ENCODE measurements at regions not wholly inside any gene's neighbourhood (a gene's known extent, or its start where the extent isn't known, plus 50 kb on each side); places are given as distances from the start of the nearest gene placed in this dataset.
"Not testable (repeated sequence)": the region's sequence is repeated elsewhere in the genome, so short reads cannot be mapped to it uniquely, and the experiment has no call there.

DNA sequence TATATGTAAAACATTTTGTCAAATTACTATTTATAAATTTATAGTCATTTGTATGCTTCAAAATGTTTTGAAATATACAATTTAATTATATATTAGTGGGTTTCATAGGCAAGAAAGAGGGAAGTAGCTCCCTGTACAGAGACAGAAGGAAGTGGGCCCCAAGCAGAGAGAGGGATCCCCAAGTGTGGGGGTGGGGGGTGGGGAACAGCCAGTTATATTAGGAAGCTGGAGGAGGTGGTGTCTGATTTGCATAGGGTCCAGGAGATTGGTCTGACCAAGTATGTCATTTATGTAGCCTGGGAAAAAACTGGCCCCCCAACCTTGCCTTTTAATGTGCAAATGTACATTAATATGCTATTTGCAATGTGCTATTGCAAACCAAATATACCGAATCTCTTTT is 76.5 kb upstream of the ZSWIM2 start:
- in situ Hi-C loops (cut with HindIII; ENCODE audit: low pct_unique_long_range_greater_than_20kb, low sequenced_read_pairs): no loop called here
- DNase-seq (ENCODE audit: low read depth): no peak

DNA sequence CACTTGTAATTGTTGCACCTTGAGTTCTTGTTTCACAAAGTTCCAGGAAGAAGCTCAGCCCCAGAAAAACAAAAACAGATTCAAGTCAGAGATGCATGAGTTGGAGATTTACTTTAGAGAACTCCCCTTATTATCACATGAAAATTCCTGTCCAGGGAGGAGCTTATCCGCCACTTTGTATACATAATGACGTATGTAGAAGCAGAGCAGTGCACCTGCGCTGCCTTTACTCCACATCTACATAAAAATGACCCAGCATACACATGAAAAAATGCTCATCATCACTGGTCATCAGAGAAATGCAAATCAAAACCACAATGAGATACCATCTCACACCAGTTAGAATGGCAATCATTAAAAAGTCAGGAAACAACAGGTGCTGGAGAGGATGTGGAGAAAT is 73.3 kb upstream of the ZSWIM2 start:
- in situ Hi-C loops (cut with HindIII; ENCODE audit: low pct_unique_long_range_greater_than_20kb, low sequenced_read_pairs); DNase-seq (ENCODE audit: low read depth): not testable (repeated sequence)

DNA sequence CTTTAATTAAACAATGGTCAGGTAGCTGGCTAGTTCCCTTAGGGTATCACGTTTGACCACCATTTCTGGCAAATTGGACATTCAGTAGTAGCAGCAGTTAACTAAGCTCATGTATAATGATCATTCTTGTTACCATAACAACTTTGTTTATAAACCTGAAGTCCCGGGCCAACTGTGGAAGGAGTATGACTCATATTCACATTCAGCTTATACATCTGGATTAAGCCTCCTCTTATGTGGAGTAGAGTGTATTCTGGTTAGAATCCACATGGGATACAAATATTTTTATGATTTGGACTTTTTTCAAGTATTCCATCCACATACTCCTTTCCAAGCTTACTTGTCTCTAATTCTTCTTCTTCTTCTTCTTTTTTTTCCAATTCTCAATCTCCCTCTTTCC is 70.3 kb upstream of the ZSWIM2 start:
- in situ Hi-C loops (cut with HindIII; ENCODE audit: low pct_unique_long_range_greater_than_20kb, low sequenced_read_pairs): no loop called here
- peak; percentile 26 for DNase-seq (ENCODE audit: low read depth)

DNA sequence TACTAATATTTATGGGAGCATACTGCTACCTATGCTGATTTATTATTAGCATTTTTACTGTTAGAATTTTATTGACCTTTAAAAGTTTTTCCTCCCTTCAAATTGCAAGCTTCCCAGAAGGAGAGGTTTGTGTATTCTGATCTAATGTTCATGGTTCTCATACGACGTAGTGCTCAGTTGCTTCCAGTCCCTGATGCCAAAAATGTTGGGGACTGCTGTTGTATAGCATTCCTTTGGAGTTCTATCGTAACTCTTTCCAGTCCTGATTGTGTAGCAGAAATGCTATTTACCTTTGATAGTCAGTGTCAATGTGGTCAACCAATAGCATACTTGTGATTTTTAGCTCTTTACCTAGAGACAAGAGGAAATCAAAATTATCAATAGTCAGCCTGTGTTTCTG is 69.5 kb upstream of the ZSWIM2 start:
- no peak for DNase-seq (ENCODE audit: low read depth)
- in situ Hi-C loops (cut with HindIII; ENCODE audit: low pct_unique_long_range_greater_than_20kb, low sequenced_read_pairs): no loop called here

DNA sequence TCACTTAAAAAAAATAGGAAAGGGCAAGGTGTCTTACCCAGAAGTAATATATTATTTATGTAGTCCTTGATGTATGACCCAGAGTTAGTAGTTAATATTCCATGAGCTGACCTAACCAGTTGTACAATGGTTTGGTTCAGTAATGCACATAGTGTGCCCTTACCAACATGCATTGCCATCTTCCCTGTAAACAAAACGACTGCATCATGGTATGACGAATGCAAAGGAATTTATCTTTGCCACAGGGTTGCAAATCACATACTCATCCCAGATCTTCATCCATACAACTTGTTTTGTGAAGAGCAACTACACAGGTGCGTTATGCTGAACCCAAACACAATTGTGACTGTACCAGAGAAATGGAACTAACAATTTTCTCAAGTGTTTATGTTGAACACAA is 68.9 kb upstream of the ZSWIM2 start:
- in situ Hi-C loops (cut with HindIII; ENCODE audit: low pct_unique_long_range_greater_than_20kb, low sequenced_read_pairs): no loop called here
- no peak for DNase-seq (ENCODE audit: low read depth)

DNA sequence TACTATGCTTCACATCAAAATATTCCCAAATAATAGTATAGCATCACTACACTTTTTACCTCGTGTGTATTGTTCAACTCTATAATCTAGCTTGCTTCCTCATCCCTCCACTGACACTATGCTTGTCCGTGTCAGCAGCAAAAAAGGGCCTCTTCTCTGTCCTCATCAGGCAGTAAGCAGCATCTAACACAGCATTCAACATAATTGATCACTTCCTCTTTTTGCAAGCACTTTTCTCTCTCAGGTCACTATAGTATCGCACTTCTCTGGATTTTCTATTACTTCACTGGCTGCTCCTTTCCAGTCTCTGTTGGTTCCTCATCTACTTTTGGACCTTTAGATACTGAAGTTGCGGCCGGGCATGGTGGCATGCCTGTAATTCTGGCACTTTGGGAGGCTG is 64.9 kb upstream of the ZSWIM2 start:
- no peak for DNase-seq (ENCODE audit: low read depth)
- in situ Hi-C loops (cut with HindIII; ENCODE audit: low pct_unique_long_range_greater_than_20kb, low sequenced_read_pairs): no loop called here

DNA sequence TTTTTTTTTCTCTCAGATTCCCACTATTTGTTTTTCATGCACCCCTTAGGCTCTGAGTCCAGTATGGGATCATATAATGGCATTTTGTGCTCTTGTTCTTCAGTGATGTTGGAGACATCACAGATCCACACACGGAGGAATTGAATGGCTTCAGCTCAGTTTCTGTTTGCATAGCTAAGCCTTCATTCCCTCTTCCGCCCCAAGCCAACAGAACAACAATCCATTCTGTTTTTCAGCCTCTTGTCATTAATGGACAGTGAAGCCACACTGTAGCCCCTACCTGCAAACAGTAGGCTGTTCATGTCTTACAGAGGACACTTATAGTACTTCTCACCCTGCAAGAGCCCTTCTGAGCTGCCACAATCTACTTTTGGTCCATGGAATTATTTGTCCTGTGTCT is 64.0 kb upstream of the ZSWIM2 start:
- in situ Hi-C loops (cut with HindIII; ENCODE audit: low pct_unique_long_range_greater_than_20kb, low sequenced_read_pairs): no loop called here
- no peak for DNase-seq (ENCODE audit: low read depth)

DNA sequence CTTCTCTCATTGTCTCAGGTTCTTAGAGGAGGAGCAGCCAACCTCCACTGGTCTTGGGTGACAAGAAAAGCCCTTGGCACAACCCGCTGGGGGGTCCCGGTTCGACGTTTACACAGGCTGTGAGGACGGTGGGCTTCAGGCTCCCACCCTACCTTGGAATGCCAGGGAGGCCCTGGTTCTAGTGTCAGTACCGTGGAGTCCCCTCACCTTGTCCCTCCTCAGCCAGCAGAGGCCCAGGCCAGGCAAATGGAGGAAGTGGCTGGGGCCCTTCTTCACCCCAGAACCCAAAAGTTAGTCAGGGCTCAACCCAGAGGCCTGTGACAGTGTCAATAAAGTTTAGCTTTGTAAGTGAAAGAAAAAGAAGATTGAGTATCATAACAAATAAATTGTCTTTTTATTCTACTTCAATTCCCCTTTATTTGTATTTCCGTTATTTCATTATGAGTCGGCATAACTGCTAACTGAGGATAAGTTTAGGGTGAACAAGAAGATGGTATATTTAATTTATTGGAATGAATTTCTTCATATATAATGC is 62.6 kb upstream of the ZSWIM2 start:
- in situ Hi-C loops (cut with HindIII; ENCODE audit: low pct_unique_long_range_greater_than_20kb, low sequenced_read_pairs): no loop called here
- DNase-seq (ENCODE audit: low read depth): no peak

DNA sequence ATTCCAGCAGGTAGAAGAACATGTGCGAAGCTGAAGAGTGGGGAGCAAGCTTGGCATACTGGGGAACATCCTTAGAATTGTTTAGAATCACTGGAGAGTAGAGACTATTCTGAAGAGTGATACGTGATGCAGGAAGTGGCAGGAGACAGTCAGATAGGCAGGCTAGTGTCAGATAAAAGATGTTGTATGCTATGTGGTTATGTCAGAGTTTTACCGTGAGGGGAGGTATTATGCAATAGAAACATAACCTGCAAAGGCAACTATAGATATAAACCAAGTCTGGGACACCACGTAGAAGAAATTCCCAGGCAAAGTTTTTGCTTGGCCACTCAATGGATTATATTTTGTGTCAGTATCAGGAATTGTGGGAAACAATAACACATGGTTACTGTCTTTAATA is 62.0 kb upstream of the ZSWIM2 start:
- in situ Hi-C loops (cut with HindIII; ENCODE audit: low pct_unique_long_range_greater_than_20kb, low sequenced_read_pairs): no loop called here
- DNase-seq (ENCODE audit: low read depth): no peak

DNA sequence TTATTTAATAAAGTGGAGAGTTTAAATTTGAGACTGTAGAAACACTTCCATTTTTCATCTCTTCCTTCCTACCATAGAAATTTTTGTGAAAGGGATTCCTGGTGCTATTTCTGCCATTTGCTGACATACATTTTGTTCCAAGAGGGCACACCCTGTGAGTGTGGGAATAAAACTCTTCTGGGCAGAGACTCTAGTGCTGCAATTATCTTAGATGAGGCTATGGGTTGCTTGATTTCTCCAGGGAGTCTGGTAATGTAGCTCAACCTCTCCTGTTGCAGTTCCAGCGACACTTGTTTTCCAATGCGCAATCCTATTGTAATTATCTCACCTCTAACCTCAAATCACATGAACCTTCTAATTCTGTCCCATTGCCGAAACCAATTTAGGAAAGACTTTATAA is 60.1 kb upstream of the ZSWIM2 start:
- in situ Hi-C loops (cut with HindIII; ENCODE audit: low pct_unique_long_range_greater_than_20kb, low sequenced_read_pairs): no loop called here
- DNase-seq (ENCODE audit: low read depth): no peak

DNA sequence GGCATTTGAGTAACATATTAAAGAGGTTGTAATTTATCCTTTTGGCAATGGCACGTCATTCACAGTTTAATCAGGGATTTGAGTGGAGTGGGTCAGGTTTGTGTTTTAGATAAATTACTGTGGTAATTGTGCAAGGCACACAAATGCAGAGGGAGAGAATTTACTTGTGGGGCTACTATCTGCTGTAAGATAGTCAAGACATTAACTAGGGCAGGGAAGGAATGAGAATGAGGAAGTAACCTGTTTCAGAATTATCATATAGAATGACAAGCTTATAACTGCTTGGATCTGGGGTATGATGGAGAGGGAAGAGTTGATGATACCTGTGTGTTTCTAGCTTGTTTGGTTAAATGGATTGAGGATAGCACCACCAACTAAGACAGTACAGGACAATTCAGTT is 58.9 kb upstream of the ZSWIM2 start:
- in situ Hi-C loops (cut with HindIII; ENCODE audit: low pct_unique_long_range_greater_than_20kb, low sequenced_read_pairs): no loop called here
- no peak for DNase-seq (ENCODE audit: low read depth)

DNA sequence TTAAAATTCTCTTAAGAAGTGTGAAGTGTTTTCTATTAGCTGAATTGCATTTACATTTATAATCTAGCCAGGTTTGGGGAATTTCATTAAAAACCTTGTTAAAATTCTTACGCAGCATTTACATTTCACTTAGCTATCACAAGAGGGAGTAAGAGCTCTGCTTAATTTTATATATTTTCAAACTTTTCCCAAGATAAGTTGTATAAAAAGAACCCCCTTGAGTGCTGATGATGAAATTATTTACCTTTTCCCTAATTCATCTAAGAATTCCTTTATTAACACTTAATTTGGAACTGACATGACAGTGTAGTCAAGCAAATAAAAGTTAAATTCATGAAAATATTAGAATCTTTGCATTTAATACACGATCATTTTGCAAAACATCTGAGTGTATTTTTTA is 54.2 kb upstream of the ZSWIM2 start:
- in situ Hi-C loops (cut with HindIII; ENCODE audit: low pct_unique_long_range_greater_than_20kb, low sequenced_read_pairs): no loop called here
- no peak for DNase-seq (ENCODE audit: low read depth)

Measured in Caki2 (cell line).